Neural crest cell (in vitro differentiated cells): ENCODE measurements at regions not wholly inside any gene's neighbourhood (a gene's known extent, or its start where the extent isn't known, plus 50 kb on each side); places are given as distances from the start of the nearest gene placed in this dataset.
"Not testable (repeated sequence)": the region's sequence is repeated elsewhere in the genome, so short reads cannot be mapped to it uniquely, and the experiment has no call there.

Source experiments
- DNase-seq: peaks from one replicate; pipeline ENCODE4 v3.0.0; 2021; ENCODE audit warnings: low read depth, mixed read lengths, low spot score
- H3K27ac Mint-ChIP-seq: one replicate; pipeline ENCODE4 v1.8.0; 2021; ENCODE audit warnings: mild to moderate bottlenecking, mixed read lengths; ENCODE audit not compliant: unreplicated experiment
- H3K27me3 Mint-ChIP-seq: 2 replicates; pipeline ENCODE4 v1.8.0; 2021; ENCODE audit warnings: low read depth, mild to moderate bottlenecking, mixed read lengths
- H3K36me3 Mint-ChIP-seq: 2 replicates; pipeline ENCODE4 v1.8.0; 2021; ENCODE audit warnings: low read depth, mild to moderate bottlenecking, mixed read lengths
- H3K4me1 Mint-ChIP-seq: 2 replicates; pipeline ENCODE4 v1.8.0; 2021; ENCODE audit warnings: mixed read lengths
- H3K4me3 Mint-ChIP-seq: one replicate; pipeline ENCODE4 v1.8.0; 2021; ENCODE audit warnings: mild to moderate bottlenecking, mixed read lengths
- H3K9me3 Mint-ChIP-seq: 2 replicates; pipeline ENCODE4 v1.8.0; 2021; ENCODE audit warnings: mixed read lengths
- TF ChIP-seq, protein P1 (sequence below): fragments of 200-600 bp; sonication (generic); conservative IDR thresholded peaks from 2 replicates; pipeline ENCODE4 v1.5.0; 2021; ENCODE audit warnings: antibody characterized with exemption, mild to moderate bottlenecking

- H3K27me3 Mint-ChIP-seq = no peaks in the 10 kb centered on the region
- peaks cover 21% of the 10 kb centered on the region for H3K4me1 Mint-ChIP-seq
- TF ChIP-seq, protein P1, sequence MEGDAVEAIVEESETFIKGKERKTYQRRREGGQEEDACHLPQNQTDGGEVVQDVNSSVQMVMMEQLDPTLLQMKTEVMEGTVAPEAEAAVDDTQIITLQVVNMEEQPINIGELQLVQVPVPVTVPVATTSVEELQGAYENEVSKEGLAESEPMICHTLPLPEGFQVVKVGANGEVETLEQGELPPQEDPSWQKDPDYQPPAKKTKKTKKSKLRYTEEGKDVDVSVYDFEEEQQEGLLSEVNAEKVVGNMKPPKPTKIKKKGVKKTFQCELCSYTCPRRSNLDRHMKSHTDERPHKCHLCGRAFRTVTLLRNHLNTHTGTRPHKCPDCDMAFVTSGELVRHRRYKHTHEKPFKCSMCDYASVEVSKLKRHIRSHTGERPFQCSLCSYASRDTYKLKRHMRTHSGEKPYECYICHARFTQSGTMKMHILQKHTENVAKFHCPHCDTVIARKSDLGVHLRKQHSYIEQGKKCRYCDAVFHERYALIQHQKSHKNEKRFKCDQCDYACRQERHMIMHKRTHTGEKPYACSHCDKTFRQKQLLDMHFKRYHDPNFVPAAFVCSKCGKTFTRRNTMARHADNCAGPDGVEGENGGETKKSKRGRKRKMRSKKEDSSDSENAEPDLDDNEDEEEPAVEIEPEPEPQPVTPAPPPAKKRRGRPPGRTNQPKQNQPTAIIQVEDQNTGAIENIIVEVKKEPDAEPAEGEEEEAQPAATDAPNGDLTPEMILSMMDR = no peak
- no peaks in the 10 kb centered on the region for H3K36me3 Mint-ChIP-seq
- no peaks in the 10 kb centered on the region for H3K9me3 Mint-ChIP-seq
- no peak for DNase-seq
- H3K27ac Mint-ChIP-seq = peak overlapping the region; percentile 77
- H3K4me3 Mint-ChIP-seq = no peak overlapping the region
Observed at GRCh38 chr2:8379549-8379948, 302.3 kb upstream of the ID2 start.

DNA sequence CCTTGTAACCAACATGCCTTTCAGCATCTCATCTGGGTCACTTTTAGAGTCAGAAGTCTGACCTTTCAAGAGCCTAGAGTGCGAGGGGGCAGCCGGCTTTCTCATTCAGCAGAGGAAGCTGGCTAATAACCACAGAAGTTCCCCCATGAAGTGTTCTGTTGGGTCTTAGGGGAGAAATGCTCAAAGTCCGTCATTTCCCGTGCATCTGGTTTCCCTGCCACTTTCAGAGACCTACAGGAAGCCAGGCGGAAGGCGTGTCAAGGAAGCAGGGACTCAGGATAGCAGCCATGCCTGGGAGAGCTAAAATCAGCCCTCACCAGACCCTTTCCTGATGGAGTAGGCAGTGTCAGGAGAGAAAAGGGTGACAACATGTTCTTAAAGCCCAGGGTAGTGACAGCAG lies 301.8 kb upstream of the ID2 start:
- H3K27me3 Mint-ChIP-seq = no peaks in the 10 kb centered on the region
- DNase-seq = no peak
- peaks cover 21% of the 10 kb centered on the region for H3K4me1 Mint-ChIP-seq
- no peaks in the 10 kb centered on the region for H3K36me3 Mint-ChIP-seq
- no peaks in the 10 kb centered on the region for H3K9me3 Mint-ChIP-seq
- H3K27ac Mint-ChIP-seq = peak overlapping the region; percentile 77
- H3K4me3 Mint-ChIP-seq = no peak overlapping the region
- TF ChIP-seq, protein P1 = no peak

- Mint-ChIP-seq H3K27me3 (no peaks in the 10 kb centered on the region), H3K4me3 (no peak overlapping the region), H3K4me1 (peaks cover 21% of the 10 kb centered on the region), H3K9me3 (no peaks in the 10 kb centered on the region), H3K27ac (no peak overlapping the region), H3K36me3 (no peaks in the 10 kb centered on the region)
- TF ChIP-seq, protein P1 = no peak
- no peak for DNase-seq
Observed at GRCh38 chr2:8380566-8380965, 301.3 kb upstream of the ID2 start.

GRCh38 chr2:8382485-8382884 lies 299.4 kb upstream of the ID2 start:
- TF ChIP-seq, protein P1 = no peak
- no peak overlapping the region for H3K27ac Mint-ChIP-seq
- DNase-seq = no peak

DNA sequence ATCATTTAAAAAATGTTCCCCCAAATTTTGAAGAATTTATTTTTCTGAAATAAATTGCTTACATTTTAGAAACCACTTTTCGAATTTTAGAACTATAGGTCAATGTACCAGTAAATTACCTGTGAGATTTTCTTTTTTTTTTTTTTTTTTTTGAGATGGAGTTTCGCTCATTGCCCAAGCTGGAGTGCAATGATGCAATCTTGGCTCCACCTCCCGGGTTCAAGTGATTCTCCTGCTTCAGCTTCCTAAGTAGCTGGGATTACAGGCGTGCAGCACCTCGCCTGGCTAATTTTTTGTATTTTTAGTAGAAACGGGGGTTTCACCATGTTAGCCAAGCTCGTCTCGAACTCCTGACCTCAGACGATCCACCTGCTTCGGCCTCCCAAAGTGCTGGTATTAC lies 295.1 kb upstream of the ID2 start:
- not testable (repeated sequence) for H3K36me3 Mint-ChIP-seq, H3K27ac Mint-ChIP-seq, H3K9me3 Mint-ChIP-seq, H3K4me1 Mint-ChIP-seq, DNase-seq, H3K27me3 Mint-ChIP-seq, H3K4me3 Mint-ChIP-seq

More at GRCh38 chr2:8382485-8382884, 299.4 kb upstream of the ID2 start:
- H3K9me3 Mint-ChIP-seq = no peaks in the 10 kb centered on the region
- no peaks in the 10 kb centered on the region for H3K27me3 Mint-ChIP-seq
- H3K36me3 Mint-ChIP-seq = no peaks in the 10 kb centered on the region
- H3K4me1 Mint-ChIP-seq = peaks cover 21% of the 10 kb centered on the region
- no peak overlapping the region for H3K4me3 Mint-ChIP-seq

DNA sequence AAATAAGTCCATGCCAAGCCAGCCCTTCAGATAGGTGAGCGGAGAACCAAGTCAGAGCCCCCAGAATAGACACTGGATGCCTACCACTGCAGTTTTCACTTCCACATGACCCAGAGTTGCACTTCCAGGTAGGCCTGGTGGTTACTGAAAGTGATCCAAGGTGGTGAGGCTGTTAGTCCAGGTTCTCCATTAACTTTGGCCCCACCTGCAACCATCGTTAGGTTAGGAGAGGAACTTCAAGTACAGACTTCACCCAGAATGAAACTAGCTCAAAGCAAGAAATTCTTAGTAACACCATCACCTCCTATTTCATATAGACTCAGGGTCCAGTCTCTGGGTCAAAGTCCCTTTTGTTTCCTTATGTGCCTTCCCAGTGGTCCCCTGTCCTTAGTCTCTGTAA lies 293.1 kb upstream of the ID2 start:
- Mint-ChIP-seq H3K9me3 (peaks cover 4% of the 10 kb centered on the region), H3K4me1 (peaks cover 4% of the 10 kb centered on the region), H3K27ac (no peak overlapping the region), H3K27me3 (no peaks in the 10 kb centered on the region), H3K36me3 (no peaks in the 10 kb centered on the region), H3K4me3 (no peak overlapping the region)
- TF ChIP-seq, protein P1 = no peak
- DNase-seq = no peak
